ENCODE measurements at regions not wholly inside any gene's neighbourhood (a gene's known extent, or its start where the extent isn't known, plus 50 kb on each side); places are given as distances from the start of the nearest gene placed in this dataset.

GRCh38 chr3:194750491-194750828 lies 64.8 kb downstream of the FAM43A start:
- TF ChIP-seq EZH2phosphoT487 (IDR thresholded peaks at IDR 0.05; ENCODE audit: borderline replicate concordance), result no peak
- no peak for TF ChIP-seq CTCF (conservative IDR thresholded peaks at IDR 0.05; ENCODE audit: low read length)

All from Loucy (cell line).